G401.6 (cell line): ENCODE measurements at regions not wholly inside any gene's neighbourhood (a gene's known extent, or its start where the extent isn't known, plus 50 kb on each side); places are given as distances from the start of the nearest gene placed in this dataset.
"Not testable (repeated sequence)": the region's sequence is repeated elsewhere in the genome, so short reads cannot be mapped to it uniquely, and the experiment has no call there.

Experiments
- FAIRE-seq: peaks from 2 replicates; lab custom pipeline; 2012; peaks lifted over from hg19 to GRCh38; lab: Jason Lieb, UNC

DNA sequence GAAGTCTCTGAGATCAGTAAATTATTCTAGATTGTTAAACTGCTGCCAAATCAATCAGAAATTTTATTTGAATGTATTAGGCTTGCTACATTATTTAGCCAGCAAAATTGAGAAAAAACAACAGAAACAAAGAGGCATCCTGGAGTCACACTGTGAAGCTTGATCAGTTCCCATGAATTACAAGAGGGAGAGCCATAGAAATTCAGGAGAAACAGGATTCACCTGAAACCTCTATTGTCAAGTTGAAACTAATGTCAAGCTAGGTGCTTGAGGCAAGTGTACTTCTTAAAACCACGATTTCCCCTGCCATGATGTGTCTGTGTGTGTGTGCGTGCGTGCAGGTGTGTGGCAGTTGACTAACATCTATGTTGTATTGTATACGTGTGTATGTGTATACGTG, 439.1 kb upstream of the NOX3 start:
- FAIRE-seq, result no peak

DNA sequence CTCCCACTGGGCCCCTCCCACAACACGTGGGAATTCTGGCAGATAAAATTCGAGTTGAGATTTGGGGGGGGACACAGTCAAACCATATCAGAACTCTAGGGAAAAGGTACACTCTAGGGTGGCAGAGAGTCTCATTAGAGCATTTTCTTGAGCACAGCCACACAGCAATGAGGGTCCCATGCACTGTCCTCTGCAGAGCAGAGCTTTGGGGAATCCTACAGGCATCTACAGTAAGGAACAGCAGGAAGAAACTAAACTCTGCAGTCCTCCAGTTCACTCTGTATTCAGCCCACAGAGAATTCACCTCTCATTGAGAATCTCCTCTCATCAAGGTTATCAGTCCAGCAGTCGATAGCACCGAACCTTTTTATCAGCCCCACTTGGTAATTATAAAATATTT, 438.6 kb upstream of the NOX3 start:
- FAIRE-seq, result no peak

DNA sequence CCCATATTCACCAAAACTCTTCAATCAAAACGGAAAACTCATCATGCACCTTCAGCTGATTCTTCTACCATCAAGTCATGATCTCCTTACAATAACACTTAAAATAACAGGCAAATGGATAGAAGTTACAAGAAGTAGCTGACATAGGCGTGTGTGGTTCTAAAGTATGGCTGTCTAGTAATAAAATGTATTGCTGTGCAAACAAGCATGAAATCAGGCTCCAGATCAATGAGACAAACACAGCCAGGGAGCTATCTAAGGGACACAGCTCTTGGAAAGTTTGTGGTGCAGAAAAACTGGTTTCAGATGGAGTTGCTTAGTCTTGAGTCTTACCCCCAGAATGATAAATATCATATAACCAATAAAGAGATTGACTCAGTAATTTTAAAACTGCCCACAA, 434.8 kb upstream of the NOX3 start:
- no peak for FAIRE-seq

DNA sequence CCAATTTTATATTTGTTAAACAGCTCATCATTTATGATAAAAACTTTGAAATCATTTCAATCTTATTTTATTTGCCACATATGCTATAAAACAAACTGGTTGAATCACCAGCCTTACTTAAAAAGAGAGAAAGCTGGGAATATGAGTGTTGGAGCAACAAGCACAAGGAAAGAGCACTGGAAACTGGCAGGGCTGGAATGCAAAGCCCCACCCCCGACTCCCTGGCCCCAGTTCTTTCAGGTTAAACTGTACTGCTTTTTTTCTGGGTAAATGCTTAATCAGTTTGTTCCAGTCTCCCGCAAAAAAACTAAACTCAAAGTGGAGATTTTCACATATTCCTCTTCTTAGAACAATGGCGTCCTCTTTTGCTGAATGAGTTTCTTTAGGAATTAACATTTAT, 433.8 kb upstream of the NOX3 start:
- FAIRE-seq, result no peak

DNA sequence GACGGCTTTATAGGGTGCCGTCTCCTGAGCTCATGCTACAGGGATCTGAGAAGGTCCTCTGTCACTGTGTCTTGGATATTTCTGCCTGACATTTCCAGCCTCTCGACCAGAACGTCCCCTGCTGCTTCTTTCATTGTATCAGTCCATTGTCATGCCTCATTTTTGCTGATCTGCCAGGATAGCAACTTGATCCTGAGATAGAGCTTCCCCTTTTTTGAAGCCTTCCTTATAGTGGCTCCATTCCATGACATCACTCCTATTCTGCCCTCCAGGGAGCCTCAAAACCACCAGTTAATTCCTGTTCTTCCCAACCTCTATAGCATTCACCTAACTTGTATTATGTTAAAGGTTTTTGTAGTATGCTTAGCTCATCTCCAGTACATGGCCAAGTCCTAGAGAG, 431.8 kb upstream of the NOX3 start:
- FAIRE-seq, result no peak

DNA sequence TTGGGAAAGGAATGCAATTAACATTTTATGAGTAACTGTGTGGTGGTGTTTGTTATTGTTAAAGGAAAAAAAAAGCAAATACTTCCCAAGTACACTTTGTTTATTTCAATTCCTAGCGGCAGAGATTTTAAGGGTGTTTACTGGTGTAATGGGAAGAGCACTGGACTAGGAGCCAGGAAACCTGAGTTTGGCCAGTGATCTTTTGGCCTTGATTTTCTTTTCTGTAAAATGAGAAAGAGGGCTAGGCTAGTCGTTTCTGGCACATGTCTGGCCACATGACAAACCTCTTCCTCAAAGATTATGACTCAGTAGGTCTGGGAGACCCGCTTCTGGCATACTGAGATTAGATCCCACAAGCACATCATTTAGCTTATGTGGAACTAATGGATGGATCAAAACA, 428.1 kb upstream of the NOX3 start:
- FAIRE-seq, result no peak

DNA sequence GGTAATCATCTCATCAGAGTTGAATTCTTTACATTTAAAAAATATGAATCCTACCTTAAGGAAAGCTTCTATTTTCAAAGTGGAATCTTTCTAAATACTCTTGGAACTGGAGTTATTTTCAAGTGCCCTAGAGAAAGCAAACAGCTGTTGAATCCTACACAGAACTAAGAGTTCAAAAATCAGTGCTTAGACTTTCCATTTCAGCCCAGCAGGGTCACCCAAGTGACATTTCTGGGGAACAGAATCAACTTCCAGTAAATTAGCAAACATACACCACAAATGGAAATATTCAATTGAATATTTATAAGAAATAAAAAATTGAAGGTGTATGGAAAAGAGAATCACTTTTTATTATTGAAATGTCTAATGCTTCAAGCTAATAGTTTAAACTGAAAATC, 427.7 kb upstream of the NOX3 start:
- FAIRE-seq, result no peak

DNA sequence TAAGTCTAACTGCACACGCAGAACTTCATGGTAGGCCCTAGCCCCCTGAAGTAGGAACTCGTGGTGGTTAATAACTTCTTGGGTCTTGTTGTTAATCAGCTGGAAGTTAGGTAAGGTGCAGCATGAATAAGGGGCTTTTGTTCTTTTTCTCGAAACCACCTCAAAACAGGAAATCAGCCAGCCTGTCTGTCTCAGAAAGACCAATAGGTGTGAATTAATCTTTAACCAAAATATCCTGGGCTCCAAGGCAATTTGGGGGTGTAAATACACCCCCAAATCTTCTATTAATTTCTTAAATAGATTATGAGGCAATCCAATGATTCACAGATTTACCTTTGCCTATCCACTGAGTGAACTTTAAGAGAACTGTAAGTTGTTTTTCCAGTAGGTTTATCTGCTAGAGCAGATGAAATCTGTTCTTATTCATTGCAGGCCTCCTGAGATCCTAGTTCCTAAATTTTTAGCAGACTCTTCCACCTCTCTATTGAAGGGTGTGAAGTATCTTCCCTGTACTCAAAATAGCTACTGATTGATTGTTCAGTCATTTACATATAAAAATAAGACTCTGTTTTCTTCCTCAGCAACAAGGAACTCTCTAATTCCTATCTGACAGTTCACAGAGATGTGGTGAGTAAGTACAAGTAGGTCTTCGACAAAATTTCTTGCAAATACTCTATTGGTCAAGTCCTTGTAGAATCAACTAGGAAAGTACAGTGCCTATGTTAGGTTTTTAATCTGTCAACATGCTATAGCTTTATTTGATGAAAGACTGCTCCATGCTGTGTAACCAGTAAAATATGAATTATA, 427.1 kb upstream of the NOX3 start:
- FAIRE-seq, result no peak

DNA sequence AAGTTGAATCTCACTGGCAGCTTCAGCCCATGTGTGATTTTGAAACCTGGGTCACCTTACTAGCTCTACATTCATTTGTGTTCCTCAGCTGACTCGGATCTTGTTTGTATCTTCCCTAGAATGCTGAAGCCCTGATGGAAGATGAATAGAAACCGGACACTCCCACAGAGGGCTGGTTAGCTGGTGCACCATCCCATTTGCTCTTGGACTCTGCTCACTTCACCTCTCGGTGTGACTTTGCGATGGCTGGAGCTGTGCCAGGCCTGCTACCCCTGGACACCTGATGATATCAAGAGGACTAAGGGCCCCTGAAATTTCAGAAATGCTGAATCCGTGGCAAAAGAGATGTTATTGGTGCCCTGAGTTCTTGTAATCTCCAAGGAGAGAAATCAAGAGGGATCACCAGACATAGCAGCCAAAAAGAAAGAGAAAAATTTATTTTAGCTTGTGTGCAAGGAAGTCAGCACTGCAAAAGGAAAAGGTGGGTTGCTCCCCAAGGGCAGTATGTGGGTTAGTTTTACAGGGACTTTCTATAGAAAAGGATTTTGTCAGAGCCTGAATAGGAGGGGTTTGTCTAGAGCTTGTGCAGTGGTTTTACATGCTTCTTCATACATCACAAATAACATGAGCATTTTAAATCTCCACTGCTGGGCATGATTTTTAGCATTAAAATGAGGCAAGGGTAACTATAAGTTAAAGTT, 426.3 kb upstream of the NOX3 start:
- FAIRE-seq, result no peak

DNA sequence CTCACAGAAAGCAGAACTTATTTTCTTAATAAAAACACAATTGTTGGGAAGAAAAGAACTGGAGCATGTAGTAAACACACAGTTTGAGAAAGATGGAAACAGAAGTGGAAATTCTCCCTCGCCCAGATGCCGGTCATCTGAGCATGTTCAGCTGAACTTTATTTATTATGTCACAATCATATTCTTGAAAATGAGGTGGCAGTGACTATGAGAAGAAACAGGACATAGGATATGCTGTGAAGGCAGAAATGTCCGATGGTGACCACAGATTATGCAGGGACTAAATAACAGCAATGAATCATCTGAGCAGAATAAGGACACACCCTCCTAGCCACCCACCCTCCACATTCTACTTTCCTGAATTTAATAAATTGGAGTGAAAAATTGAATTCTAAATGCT, 425.3 kb upstream of the NOX3 start:
- FAIRE-seq, result no peak

DNA sequence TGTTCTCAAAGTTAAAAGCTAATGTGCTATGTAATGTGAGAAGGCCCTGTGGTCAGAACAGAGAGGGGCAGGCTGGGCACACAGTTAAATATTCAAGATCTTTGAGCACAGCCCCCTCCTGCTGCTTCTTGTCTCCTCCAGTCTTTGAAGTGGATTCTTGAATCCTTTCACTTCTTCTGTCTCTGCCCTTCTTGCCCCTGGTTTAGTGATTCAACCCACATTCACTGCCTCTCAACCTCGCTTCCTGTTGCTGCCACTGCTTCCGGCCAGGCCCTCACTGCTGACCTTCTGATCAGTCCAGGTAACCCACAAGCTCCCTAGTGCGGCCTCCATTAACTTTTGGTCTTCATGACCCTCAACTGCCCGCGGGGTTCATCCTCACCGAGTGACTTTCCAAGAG, 417.3 kb upstream of the NOX3 start:
- FAIRE-seq, result no peak

DNA sequence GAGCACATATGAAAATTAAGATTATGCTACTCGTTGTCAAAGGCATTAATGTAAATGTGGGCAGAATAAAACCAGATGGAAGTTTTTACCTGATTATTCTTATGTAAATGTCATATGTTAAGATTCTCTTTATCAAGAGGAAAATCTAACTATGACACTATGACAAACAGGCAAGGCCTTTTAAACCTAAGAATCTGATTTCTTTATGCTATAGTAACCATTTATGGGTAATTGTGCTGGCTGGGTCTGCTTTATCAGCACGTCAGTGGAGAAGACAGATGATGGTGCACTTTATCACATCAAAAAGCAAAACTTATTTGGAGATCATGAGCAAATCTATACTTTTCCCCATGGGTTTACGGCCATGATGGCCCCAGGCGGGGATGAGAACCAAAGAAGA, 412.0 kb upstream of the NOX3 start:
- FAIRE-seq, result no peak

DNA sequence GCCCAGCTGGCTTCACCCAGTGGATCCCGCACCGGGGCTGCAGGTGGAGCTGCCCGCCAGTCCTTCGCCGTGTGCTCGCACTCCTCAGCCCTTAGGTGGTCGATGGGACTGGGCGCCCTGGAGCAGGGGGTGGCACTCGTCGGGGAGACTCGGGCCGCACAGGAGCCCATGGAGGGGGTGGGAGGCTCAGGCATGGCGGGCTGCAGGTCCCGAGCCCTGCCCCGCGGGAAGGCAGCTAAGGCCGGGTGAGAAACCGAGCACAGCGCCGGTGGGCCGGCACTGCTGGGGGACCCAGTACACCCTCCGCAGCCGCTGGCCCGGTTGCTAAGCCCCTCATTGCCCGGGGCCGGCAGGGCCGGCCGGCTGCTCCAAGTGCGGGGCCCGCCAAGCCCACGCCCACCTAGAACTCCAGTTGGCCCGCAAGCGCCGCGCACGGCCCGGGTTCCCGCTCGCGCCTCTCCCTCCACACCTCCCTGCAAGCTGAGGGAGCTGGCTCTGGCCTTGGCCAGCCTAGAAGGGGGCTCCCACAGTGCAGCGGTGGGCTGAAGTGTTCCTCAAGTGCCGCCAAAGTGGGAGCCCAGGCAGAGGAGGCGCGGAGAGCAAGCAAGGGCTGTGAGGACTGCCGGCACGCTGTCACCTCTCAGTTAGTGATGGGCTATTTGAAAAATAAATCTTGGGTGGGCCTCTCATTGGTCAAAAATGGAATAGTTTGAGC, 411.2 kb upstream of the NOX3 start:
- not testable (repeated sequence) for FAIRE-seq

DNA sequence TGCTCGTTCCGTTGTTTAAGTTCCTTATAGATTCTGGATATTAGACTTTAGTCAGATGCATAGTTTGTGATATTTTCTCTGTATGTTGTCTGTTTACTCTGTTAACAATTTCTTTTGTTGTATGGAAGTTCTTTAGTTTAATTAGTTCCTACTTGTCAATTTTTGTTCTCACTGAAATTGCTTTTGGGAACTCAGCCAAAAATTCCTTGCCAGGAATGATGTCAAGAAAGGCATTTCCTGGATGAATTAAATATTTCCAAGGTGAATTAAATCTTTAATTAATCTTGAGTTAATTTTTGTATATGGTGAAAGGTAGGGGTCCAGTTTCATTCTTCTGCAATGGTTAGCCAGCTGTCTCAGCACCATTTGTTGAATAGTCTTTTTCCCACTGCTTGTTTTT, 406.2 kb upstream of the NOX3 start:
- no peak for FAIRE-seq

DNA sequence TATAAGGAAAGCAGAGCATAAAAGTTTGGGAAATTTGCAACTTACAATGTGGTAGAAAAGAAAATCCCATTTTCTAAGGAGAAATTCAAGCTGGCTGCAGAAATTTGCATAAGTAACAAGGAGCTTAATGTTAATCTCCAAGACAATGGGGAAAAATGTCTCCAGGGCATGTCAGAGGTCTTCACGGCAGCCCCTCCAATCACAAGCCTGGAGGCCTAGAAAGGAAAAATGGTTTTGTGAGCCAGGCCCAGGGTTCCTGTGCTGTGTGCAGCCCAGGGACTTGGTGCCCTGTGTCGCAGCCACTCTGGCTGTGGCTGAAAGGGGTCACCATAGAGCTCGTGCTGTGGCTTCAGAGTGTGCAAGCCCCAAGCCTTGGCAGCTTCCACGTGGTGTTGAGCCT, 403.3 kb upstream of the NOX3 start:
- not testable (repeated sequence) for FAIRE-seq

DNA sequence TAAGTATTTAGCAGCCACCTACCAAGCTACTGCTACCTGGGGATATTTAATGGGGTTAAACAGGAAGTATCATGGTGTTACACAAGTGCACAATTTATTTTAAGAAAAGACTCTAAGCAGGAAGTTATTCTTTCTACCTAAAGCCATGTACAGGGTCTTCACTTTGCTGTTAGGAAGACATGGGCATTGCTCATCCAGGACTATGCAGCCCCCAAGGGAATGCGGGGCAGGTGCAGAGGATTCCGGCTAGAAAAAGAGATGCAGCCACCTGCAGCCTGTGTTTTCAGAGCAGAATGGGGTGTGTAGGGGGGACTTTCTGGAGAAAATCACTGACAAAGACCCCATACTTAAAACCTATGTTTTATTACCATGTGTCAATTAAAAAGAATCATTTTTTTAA, 399.1 kb upstream of the NOX3 start:
- no peak for FAIRE-seq

DNA sequence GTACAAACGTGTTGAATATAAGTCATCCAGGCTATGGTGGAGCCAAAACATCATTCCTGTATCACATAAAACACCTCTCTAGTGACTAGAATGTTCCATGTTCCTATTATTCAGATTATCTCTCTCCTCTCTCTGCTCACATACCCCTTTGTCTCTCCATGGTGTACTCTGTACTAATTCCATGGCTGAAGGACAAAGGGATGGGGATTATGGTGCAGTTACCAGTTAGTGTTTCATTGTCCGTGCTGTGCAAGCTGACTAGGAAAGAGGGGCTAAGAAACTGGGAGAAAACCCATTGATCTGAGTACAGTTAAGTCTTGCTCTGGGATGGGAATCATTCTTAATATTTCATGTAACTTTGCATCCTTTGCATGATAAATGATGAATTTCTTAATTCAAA, 397.4 kb upstream of the NOX3 start:
- no peak for FAIRE-seq

DNA sequence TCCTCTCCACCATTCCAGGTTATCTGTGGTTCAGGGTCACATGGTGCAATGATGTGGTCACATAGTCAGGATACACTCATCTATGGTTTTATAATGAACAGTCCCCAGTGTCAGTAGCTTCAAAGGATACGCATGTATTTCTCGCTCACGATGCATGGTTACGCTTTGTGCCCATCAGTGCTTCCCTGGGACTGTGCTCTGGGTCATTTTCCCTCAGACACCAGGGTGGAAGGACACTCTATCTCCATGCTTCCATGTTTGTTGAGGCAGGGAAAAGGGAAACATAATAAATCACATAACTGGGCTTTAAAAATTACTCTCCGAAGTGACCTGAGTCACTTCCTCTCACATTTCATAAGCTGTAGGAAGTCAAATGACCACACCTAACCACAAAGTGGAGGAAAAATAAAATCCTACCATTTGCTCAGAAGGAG, 394.8 kb upstream of the NOX3 start:
- no peak for FAIRE-seq

DNA sequence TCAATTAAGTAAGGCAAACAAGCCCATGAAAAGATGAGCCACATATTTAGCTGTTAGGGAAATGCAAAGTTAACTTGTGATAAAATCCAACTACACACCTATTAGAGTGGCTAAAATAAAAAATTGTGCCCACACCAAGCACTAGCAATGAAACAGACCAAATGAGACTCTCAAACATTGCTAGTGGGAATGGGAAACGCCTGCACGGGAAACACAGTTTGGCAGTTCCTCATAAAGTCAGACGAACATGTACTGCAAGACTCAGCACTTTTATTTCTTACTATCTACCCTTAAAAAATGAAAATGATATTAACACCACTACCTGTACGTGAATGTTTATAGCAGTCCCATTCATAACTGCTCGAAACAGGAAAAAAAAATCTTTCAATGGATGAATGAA, 392.1 kb upstream of the NOX3 start:
- no peak for FAIRE-seq

DNA sequence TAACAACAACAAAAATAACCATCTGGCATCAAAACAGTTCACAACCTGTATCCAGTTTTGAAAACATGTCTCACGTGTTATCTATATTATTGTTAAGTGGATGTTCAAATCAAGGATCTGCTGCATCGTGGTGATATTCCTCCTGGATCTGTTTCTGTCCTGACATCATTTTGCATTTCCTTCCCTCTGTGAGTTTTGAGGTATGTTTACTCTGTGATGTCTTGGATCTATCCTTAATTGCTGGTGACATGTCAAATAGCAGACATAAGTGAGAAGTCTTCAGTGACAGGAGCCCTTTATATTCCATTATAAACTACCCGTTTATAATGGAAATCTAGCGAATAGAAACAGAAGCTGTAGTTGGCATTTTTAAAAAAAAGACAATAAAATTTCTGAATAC, 381.8 kb upstream of the NOX3 start:
- no peak for FAIRE-seq

DNA sequence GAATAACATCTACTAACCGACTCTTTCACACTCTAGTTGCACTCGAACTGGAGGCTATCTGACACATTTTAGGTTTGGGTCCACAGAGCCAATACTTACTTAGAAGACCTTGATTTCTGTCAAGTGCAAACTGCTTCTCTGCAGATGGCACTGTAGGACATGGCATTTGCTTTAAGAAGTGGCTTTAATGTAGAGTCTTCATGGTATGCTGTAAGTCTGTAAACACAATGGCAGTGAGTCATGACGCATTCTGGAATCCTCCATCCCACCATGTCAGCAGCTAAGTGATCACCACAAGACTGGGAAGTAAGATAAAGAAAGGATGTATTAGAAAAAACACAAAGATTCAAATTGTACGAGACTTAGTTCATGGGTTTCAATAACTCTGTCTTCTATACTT, 377.0 kb upstream of the NOX3 start:
- FAIRE-seq, result no peak

DNA sequence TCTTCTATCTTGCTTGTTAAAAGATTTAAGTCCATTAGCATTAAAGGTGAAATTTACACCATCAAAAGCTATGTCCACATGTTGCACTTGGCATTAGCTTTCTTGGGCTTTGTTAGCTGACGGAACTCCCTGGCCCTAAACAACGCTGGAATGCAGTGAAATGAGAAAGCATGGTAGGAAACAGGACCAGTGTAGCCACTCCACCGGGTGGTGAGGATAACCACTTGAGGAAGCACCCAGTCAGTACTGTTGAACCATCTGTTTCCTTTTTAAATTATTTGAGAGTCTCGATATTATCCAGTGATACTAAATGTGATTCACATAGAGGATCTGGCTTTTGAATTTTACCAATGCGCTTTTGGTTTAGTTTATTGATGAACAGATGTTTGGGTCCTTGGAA, 374.9 kb upstream of the NOX3 start:
- FAIRE-seq, result no peak

DNA sequence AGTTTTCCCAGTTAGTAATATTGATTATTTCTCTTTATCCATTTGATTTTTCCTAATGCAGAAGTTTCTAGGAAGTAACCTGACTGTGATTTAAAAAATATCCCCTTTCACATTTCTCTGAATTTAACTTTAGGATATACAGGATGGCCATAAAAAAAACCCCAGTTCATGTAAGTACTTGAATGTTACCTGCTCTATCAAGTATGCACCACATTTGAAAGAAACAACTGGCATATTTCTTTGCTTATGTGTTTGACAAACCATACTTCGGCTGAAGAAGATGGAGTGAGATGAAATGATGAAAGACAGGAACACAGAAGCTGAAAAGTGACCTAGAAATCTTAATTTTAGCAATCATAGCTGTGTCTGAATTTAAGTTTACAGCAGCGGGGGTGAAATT, 374.0 kb upstream of the NOX3 start:
- no peak for FAIRE-seq

DNA sequence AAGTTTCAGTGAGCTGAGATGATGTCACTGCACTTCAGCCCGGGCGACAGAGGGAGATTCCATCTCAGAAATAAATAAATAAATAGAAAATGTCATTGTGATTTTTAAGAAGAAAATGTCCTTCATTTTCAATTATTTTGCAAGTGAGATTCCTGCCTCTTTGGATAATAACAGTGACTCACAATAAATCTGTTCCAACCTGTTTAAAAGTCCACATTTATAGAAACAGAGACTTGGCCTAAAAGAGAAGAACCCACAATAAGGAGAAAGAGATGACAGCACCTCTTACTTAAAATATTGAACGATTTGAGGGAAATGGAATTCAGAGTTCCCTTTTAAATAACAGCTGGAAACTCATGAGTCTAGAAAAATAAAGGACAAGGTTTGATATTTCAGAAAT, 373.4 kb upstream of the NOX3 start:
- FAIRE-seq, result no peak
